Activated CD8-positive, alpha-beta memory T cell treated with anti-CD3 and anti-CD28 coated beads for 1 hour (primary cell): ENCODE measurements at regions not wholly inside any gene's neighbourhood (a gene's known extent, or its start where the extent isn't known, plus 50 kb on each side); places are given as distances from the start of the nearest gene placed in this dataset.

Source experiments
- DNase-seq, 2 donors: peaks; one replicate each; pipeline ENCODE4 v3.0.0-alpha.2; 2020; ENCODE audit warnings: low read depth in 1 of 2; ENCODE audit errors: extremely low read depth in 1 of 2

GRCh38 chr5:2181149-2181548, 298.4 kb upstream of the IRX4 start:
- DNase-seq: no peak

GRCh38 chr5:2180456-2180855, 297.7 kb upstream of the IRX4 start:
- DNase-seq: no peak

- DNase-seq: no peak
These were observed 297.1 kb upstream of the IRX4 start for GRCh38 chr5:2179861-2180260.

GRCh38 chr5:2178528-2178927, 295.8 kb upstream of the IRX4 start:
- DNase-seq: no peak

GRCh38 chr5:2178071-2178477, 295.3 kb upstream of the IRX4 start:
- no peak for DNase-seq

GRCh38 chr5:2177244-2177643, 294.5 kb upstream of the IRX4 start:
- DNase-seq: no peak

GRCh38 chr5:2176581-2176980, 293.9 kb upstream of the IRX4 start:
- DNase-seq: no peak

GRCh38 chr5:2175842-2176404, 293.2 kb upstream of the IRX4 start:
- no peak for DNase-seq

GRCh38 chr5:2175041-2175440, 292.3 kb upstream of the IRX4 start:
- DNase-seq: no peak

- DNase-seq: no peak
These were observed 291.8 kb upstream of the IRX4 start for GRCh38 chr5:2174538-2174937.

- no peak for DNase-seq
These were observed 290.6 kb upstream of the IRX4 start for GRCh38 chr5:2173151-2173834.

GRCh38 chr5:2172471-2172870, 289.7 kb upstream of the IRX4 start:
- no peak for DNase-seq

GRCh38 chr5:2170761-2171160, 288.0 kb upstream of the IRX4 start:
- DNase-seq: no peak

- DNase-seq: no peak
These were observed 287.4 kb upstream of the IRX4 start for GRCh38 chr5:2169850-2170760.

GRCh38 chr5:2169430-2169808, 286.7 kb upstream of the IRX4 start:
- no peak for DNase-seq

- no peak for DNase-seq
These were observed 286.1 kb upstream of the IRX4 start for GRCh38 chr5:2168601-2169429.

- DNase-seq: no peak
These were observed 284.9 kb upstream of the IRX4 start for GRCh38 chr5:2167671-2168070.

- no peak for DNase-seq
These were observed 284.3 kb upstream of the IRX4 start for GRCh38 chr5:2166979-2167377.

- DNase-seq: no peak
These were observed 283.7 kb upstream of the IRX4 start for GRCh38 chr5:2166306-2166978.

GRCh38 chr5:2165615-2166305, 283.0 kb upstream of the IRX4 start:
- DNase-seq: no peak
